HL-60 (cell line): ENCODE measurements at regions not wholly inside any gene's neighbourhood (a gene's known extent, or its start where the extent isn't known, plus 50 kb on each side); places are given as distances from the start of the nearest gene placed in this dataset.

ENCODE experiments used
- DNase-seq, 2 experiments: peaks; one replicate each; pipeline ENCODE4 v3.0.0-alpha.2; 2010 to 2020; ENCODE audit warnings: low read depth in 1 of 2, low spot score in 1 of 2
- H3K27ac ChIP-seq: fragments of 250-450 bp; sonication (Bioruptor Pico); replicated peaks from 2 replicates; pipeline ENCODE4 v1.5.1; 2020; ENCODE audit warnings: mild to moderate bottlenecking, moderate library complexity
- H3K27me3 ChIP-seq: fragments of 250-450 bp; sonication (Bioruptor Pico); 2 replicates; pipeline ENCODE4 v1.5.1; 2021; ENCODE audit warnings: mild to moderate bottlenecking, moderate library complexity; ENCODE audit not compliant: insufficient read depth, poor library complexity, severe bottlenecking
- H3K4me3 ChIP-seq: replicated peaks from 2 replicates; pipeline ENCODE4 v1.5.1; 2011; ENCODE audit warnings: mild to moderate bottlenecking, control low read depth, low read length; ENCODE audit not compliant: insufficient read depth
- GABPA ChIP-seq: IDR thresholded peaks from 2 replicates; pipeline ENCODE4 v1.6.1; 2012; ENCODE audit warnings: low read depth
- POLR2AphosphoS5 ChIP-seq: IDR thresholded peaks from 2 replicates; pipeline ENCODE4 v1.6.1; 2012; ENCODE audit warnings: low read depth
- REST ChIP-seq: IDR thresholded peaks from 2 replicates; pipeline ENCODE4 v1.6.1; 2012; ENCODE audit warnings: low read depth; ENCODE audit not compliant: insufficient replicate concordance
- SPI1 ChIP-seq: IDR thresholded peaks from 2 replicates; pipeline ENCODE4 v1.6.1; 2012; ENCODE audit warnings: low read depth, mild to moderate bottlenecking, borderline replicate concordance
- TF ChIP-seq, protein P1 (sequence below): IDR thresholded peaks from one replicate; pipeline ENCODE4 v1.5.1; 2011; ENCODE audit warnings: low read length, control low read depth, inconsistent platforms; ENCODE audit not compliant: insufficient read depth

- DNase-seq = no peak
- Histone ChIP-seq H3K27ac (no peak overlapping the region), H3K4me3 (no peak overlapping the region), H3K27me3 (no peaks in the 10 kb centered on the region)
- no peak for TF ChIP-seq GABPA
- TF ChIP-seq, protein P1, sequence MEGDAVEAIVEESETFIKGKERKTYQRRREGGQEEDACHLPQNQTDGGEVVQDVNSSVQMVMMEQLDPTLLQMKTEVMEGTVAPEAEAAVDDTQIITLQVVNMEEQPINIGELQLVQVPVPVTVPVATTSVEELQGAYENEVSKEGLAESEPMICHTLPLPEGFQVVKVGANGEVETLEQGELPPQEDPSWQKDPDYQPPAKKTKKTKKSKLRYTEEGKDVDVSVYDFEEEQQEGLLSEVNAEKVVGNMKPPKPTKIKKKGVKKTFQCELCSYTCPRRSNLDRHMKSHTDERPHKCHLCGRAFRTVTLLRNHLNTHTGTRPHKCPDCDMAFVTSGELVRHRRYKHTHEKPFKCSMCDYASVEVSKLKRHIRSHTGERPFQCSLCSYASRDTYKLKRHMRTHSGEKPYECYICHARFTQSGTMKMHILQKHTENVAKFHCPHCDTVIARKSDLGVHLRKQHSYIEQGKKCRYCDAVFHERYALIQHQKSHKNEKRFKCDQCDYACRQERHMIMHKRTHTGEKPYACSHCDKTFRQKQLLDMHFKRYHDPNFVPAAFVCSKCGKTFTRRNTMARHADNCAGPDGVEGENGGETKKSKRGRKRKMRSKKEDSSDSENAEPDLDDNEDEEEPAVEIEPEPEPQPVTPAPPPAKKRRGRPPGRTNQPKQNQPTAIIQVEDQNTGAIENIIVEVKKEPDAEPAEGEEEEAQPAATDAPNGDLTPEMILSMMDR = no peak
Measured at GRCh38 chr4:30413915-30414314, 306.3 kb upstream of the PCDH7 start.

GRCh38 chr4:30416547-30416946, 303.6 kb upstream of the PCDH7 start:
- Histone ChIP-seq H3K27ac (no peak overlapping the region), H3K4me3 (no peak overlapping the region), H3K27me3 (no peaks in the 10 kb centered on the region)
- no peak for TF ChIP-seq REST
- no peak for DNase-seq

- Histone ChIP-seq H3K27me3 (no peaks in the 10 kb centered on the region), H3K27ac (no peak overlapping the region), H3K4me3 (no peak overlapping the region)
- no peak for TF ChIP-seq SPI1
- TF ChIP-seq GABPA = no peak
- TF ChIP-seq POLR2AphosphoS5 = no peak
- TF ChIP-seq REST = no peak
- TF ChIP-seq, protein P1 = no peak
- no peak for DNase-seq
Measured at GRCh38 chr4:30427932-30428331, 292.2 kb upstream of the PCDH7 start.

- DNase-seq = no peak
- H3K27ac ChIP-seq = no peak overlapping the region
- H3K4me3 ChIP-seq = no peak overlapping the region
- TF ChIP-seq GABPA = no peak
- TF ChIP-seq, protein P1 = no peak
- no peak for TF ChIP-seq POLR2AphosphoS5
- no peak for TF ChIP-seq REST
- no peak for TF ChIP-seq SPI1
- H3K27me3 ChIP-seq = no peaks in the 10 kb centered on the region
Measured at GRCh38 chr4:30429813-30430761, 290.1 kb upstream of the PCDH7 start.
